Keratinocyte (primary cell): ENCODE measurements at regions not wholly inside any gene's neighbourhood (a gene's known extent, or its start where the extent isn't known, plus 50 kb on each side); places are given as distances from the start of the nearest gene placed in this dataset.

Experiments
- DNase-seq: peaks from one replicate; pipeline ENCODE4 v3.0.0-alpha.2; 2011; ENCODE audit warnings: low read depth, missing footprints, low spot score
- FAIRE-seq: peaks from 2 replicates; lab custom pipeline; 2011; peaks lifted over from hg19 to GRCh38; lab: Jason Lieb, UNC
- H2AFZ ChIP-seq: 2 replicates; pipeline ENCODE4 v1.6.0; 2012; ENCODE audit warnings: low read length, control low read depth, inconsistent platforms; ENCODE audit not compliant: control insufficient read depth
- H3K27ac ChIP-seq: 2 replicates; pipeline ENCODE4 v1.5.1; 2011; ENCODE audit warnings: low read length; ENCODE audit not compliant: control insufficient read depth, insufficient read depth
- H3K27me3 ChIP-seq: 3 replicates; pipeline ENCODE4 v1.6.0; 2011; ENCODE audit warnings: low read length; ENCODE audit not compliant: control insufficient read depth, insufficient read depth; ENCODE audit errors: extremely low read depth
- H3K36me3 ChIP-seq, 2 experiments: 2 replicates in 1 of 2; 3 replicates in 1 of 2; pipeline ENCODE4 v1.5.1; 2011; ENCODE audit warnings: low read length in 2 of 2, mild to moderate bottlenecking in 1 of 2; ENCODE audit not compliant: control insufficient read depth in 2 of 2, insufficient read depth in 2 of 2; ENCODE audit errors: extremely low read depth in 1 of 2
- H3K4me1 ChIP-seq: 3 replicates; pipeline ENCODE4 v1.5.1; 2011; ENCODE audit warnings: low read length; ENCODE audit not compliant: control insufficient read depth, insufficient read depth; ENCODE audit errors: extremely low read depth
- H3K4me2 ChIP-seq: 3 replicates; pipeline ENCODE4 v1.6.0; 2011; ENCODE audit warnings: low read depth, low read length; ENCODE audit not compliant: control insufficient read depth, insufficient read depth; ENCODE audit errors: extremely low read depth
- H3K4me3 ChIP-seq, 3 experiments: fragments of 200-600 bp in 1 of 3; sonication (generic) in 1 of 3; 2 replicates in 2 of 3; 3 replicates in 1 of 3; pipeline ENCODE4 v1.5.1; 2011 to 2016; ENCODE audit warnings: low read length in 3 of 3, mild to moderate bottlenecking in 3 of 3, control low read depth in 2 of 3, inconsistent platforms in 1 of 3, low read depth in 1 of 3, mixed read lengths in 1 of 3, mixed run types in 1 of 3, moderate library complexity in 1 of 3; ENCODE audit not compliant: control insufficient read depth in 2 of 3, insufficient read depth in 2 of 3; ENCODE audit errors: extremely low read depth in 1 of 3
- H3K79me2 ChIP-seq: 2 replicates; pipeline ENCODE4 v1.6.0; 2012; ENCODE audit warnings: low read length; ENCODE audit not compliant: control insufficient read depth, insufficient read depth
- H3K9ac ChIP-seq: 3 replicates; pipeline ENCODE4 v1.6.0; 2011; ENCODE audit warnings: low read length; ENCODE audit not compliant: control insufficient read depth, insufficient read depth; ENCODE audit errors: extremely low read depth
- H3K9me1 ChIP-seq: 3 replicates; pipeline ENCODE4 v1.6.0; 2011; ENCODE audit warnings: low read length; ENCODE audit not compliant: control insufficient read depth, insufficient read depth; ENCODE audit errors: extremely low read depth
- H3K9me3 ChIP-seq: 2 replicates; pipeline ENCODE4 v1.5.1; 2012; ENCODE audit warnings: low read depth, low read length; ENCODE audit not compliant: control insufficient read depth
- H4K20me1 ChIP-seq: 3 replicates; pipeline ENCODE4 v1.6.0; 2011; ENCODE audit warnings: low read length; ENCODE audit not compliant: control insufficient read depth, insufficient read depth; ENCODE audit errors: extremely low read depth
- CTCF ChIP-seq, 3 experiments: IDR thresholded peaks in 1 of 3; conservative IDR thresholded peaks in 1 of 3; optimal IDR thresholded peaks in 1 of 3; 2 replicates in 2 of 3; 3 replicates in 1 of 3; pipeline versions ENCODE3 to v1.5.1; 2011; ENCODE audit warnings: low read length in 3 of 3, mild to moderate bottlenecking in 3 of 3, moderate library complexity in 2 of 3, control low read depth in 1 of 3, inconsistent platforms in 1 of 3; ENCODE audit not compliant: insufficient read depth in 2 of 3; ENCODE audit errors: extremely low read depth in 1 of 3
- EZH2 ChIP-seq: IDR thresholded peaks from one replicate; pipeline ENCODE4 v1.6.1; 2012; ENCODE audit warnings: inconsistent platforms, mild to moderate bottlenecking, low read length, moderate library complexity
- dilution Hi-C: fragments of 300-500 bp; cut with MboI; formaldehyde crosslinking; loops from one replicate; pipeline ENCODE4 v1.7.0; 2020; ENCODE audit warnings: low sequenced_read_pairs; ENCODE audit not compliant: extremely low pct_ligation_motif_present

- Histone ChIP-seq H4K20me1 (no peaks in the 10 kb centered on the region), H3K27me3 (no peaks in the 10 kb centered on the region), H3K4me2 (no peak overlapping the region), H3K36me3 (no peaks in the 10 kb centered on the region), H3K27ac (no peak overlapping the region), H3K9ac (no peak overlapping the region), H3K9me1 (no peaks in the 10 kb centered on the region), H3K9me3 (no peaks in the 10 kb centered on the region), H3K79me2 (no peaks in the 10 kb centered on the region), H3K4me1 (no peaks in the 10 kb centered on the region), H3K4me3 (no peak overlapping the region), H2AFZ (no peak overlapping the region)
- no peak for FAIRE-seq
- no peak for DNase-seq
- dilution Hi-C loops: no loop called here
- TF ChIP-seq EZH2: no peak
- no peak for TF ChIP-seq CTCF (optimal IDR thresholded peaks at IDR 0.05 in 1 of 3, IDR thresholded peaks at IDR 0.05 in 1 of 3, conservative IDR thresholded peaks at IDR 0.05 in 1 of 3; ENCODE audit: extremely low read depth in 1 of 3, insufficient read depth in 2 of 3, low read length in 3 of 3)
These were observed 82.2 kb upstream of the KCTD1 start for GRCh38 chr18:26630596-26630995.

- Histone ChIP-seq H3K79me2 (no peaks in the 10 kb centered on the region), H3K9me1 (no peaks in the 10 kb centered on the region), H3K4me3 (no peak overlapping the region), H3K27me3 (no peaks in the 10 kb centered on the region), H3K4me1 (no peaks in the 10 kb centered on the region), H3K9me3 (peaks cover 6% of the 10 kb centered on the region), H2AFZ (no peak overlapping the region), H3K9ac (no peak overlapping the region), H3K36me3 (no peaks in the 10 kb centered on the region), H3K4me2 (no peak overlapping the region), H3K27ac (no peak overlapping the region), H4K20me1 (no peaks in the 10 kb centered on the region)
- DNase-seq (no peak), FAIRE-seq (no peak)
- dilution Hi-C loops: no loop called here
- TF ChIP-seq CTCF (optimal IDR thresholded peaks at IDR 0.05 in 1 of 3, IDR thresholded peaks at IDR 0.05 in 1 of 3, conservative IDR thresholded peaks at IDR 0.05 in 1 of 3; ENCODE audit: extremely low read depth in 1 of 3, insufficient read depth in 2 of 3, low read length in 3 of 3) (no peak), EZH2 (no peak)
These were observed 79.7 kb upstream of the KCTD1 start for GRCh38 chr18:26628017-26628416.
